ENCODE measurements at regions not wholly inside any gene's neighbourhood (a gene's known extent, or its start where the extent isn't known, plus 50 kb on each side); places are given as distances from the start of the nearest gene placed in this dataset.

- no peak for DNase-seq (ENCODE audit: extremely low spot score)
- H3K27ac ChIP-seq (ENCODE audit: low read depth), result no peak overlapping the region
- no peaks in the 10 kb centered on the region for H3K36me3 ChIP-seq (ENCODE audit: insufficient read depth)
- no peaks in the 10 kb centered on the region for H3K4me1 ChIP-seq (ENCODE audit: insufficient read depth)
- H3K4me3 ChIP-seq (ENCODE audit: low read depth, low read length), result no peak overlapping the region
Measured at GRCh38 chr18:29626094-29626493, 1416.4 kb downstream of the DSC3 start.

GRCh38 chr18:29616867-29617266, 1425.7 kb downstream of the DSC3 start:
- Histone ChIP-seq H3K4me3 (ENCODE audit: low read depth, low read length) (no peak overlapping the region), H3K36me3 (ENCODE audit: insufficient read depth) (no peaks in the 10 kb centered on the region), H3K4me1 (ENCODE audit: insufficient read depth) (no peaks in the 10 kb centered on the region), H3K27ac (ENCODE audit: low read depth) (no peak overlapping the region)
- DNase-seq (ENCODE audit: extremely low spot score), result no peak

- Histone ChIP-seq H3K27ac (ENCODE audit: low read depth) (no peak overlapping the region), H3K4me3 (ENCODE audit: low read depth, low read length) (no peak overlapping the region), H3K4me1 (ENCODE audit: insufficient read depth) (no peaks in the 10 kb centered on the region), H3K36me3 (ENCODE audit: insufficient read depth) (no peaks in the 10 kb centered on the region)
- no peak for DNase-seq (ENCODE audit: extremely low spot score)
Measured at GRCh38 chr18:29608982-29609381, 1432.1 kb upstream of the CDH2 start.

- H3K4me3 ChIP-seq (ENCODE audit: low read depth, low read length), result no peak overlapping the region
- 62% methylated on average over 1 of the region's 1 CpG for WGBS
- H3K4me1 ChIP-seq (ENCODE audit: insufficient read depth), result no peaks in the 10 kb centered on the region
- H3K27ac ChIP-seq (ENCODE audit: low read depth), result no peak overlapping the region
- no peak for DNase-seq (ENCODE audit: extremely low spot score)
- H3K36me3 ChIP-seq (ENCODE audit: insufficient read depth), result no peaks in the 10 kb centered on the region
Measured at GRCh38 chr18:29605365-29605764, 1428.4 kb upstream of the CDH2 start.

- 94% methylated on average over 5 of the region's 5 CpGs for WGBS
Measured at GRCh38 chr18:29596959-29597358, 1420.0 kb upstream of the CDH2 start.

GRCh38 chr18:29594493-29594892, 1417.6 kb upstream of the CDH2 start:
- WGBS, result 95% methylated on average over 2 of the region's 2 CpGs

More at GRCh38 chr18:29596959-29597358, 1420.0 kb upstream of the CDH2 start:
- Histone ChIP-seq H3K36me3 (ENCODE audit: insufficient read depth) (no peaks in the 10 kb centered on the region), H3K27ac (ENCODE audit: low read depth) (no peak overlapping the region), H3K4me1 (ENCODE audit: insufficient read depth) (no peaks in the 10 kb centered on the region), H3K4me3 (ENCODE audit: low read depth, low read length) (no peak overlapping the region)
- no peak for DNase-seq (ENCODE audit: extremely low spot score)

GRCh38 chr18:29588446-29589100, 1411.6 kb upstream of the CDH2 start:
- 82% methylated on average over 17 of the region's 17 CpGs for WGBS
- no peak for DNase-seq (ENCODE audit: extremely low spot score)
- H3K4me1 ChIP-seq (ENCODE audit: insufficient read depth), result no peaks in the 10 kb centered on the region

More at GRCh38 chr18:29594493-29594892, 1417.6 kb upstream of the CDH2 start:
- no peak overlapping the region for H3K27ac ChIP-seq (ENCODE audit: low read depth)
- H3K4me3 ChIP-seq (ENCODE audit: low read depth, low read length), result no peak overlapping the region
- no peak for DNase-seq (ENCODE audit: extremely low spot score)
- H3K36me3 ChIP-seq (ENCODE audit: insufficient read depth), result no peaks in the 10 kb centered on the region
- H3K4me1 ChIP-seq (ENCODE audit: insufficient read depth), result no peaks in the 10 kb centered on the region

GRCh38 chr18:29586210-29586609, 1409.3 kb upstream of the CDH2 start:
- WGBS, result 93% methylated on average over 3 of the region's 3 CpGs
- H3K36me3 ChIP-seq (ENCODE audit: insufficient read depth), result no peaks in the 10 kb centered on the region
- no peak overlapping the region for H3K4me3 ChIP-seq (ENCODE audit: low read depth, low read length)
- no peak overlapping the region for H3K27ac ChIP-seq (ENCODE audit: low read depth)
- no peak for DNase-seq (ENCODE audit: extremely low spot score)
- no peaks in the 10 kb centered on the region for H3K4me1 ChIP-seq (ENCODE audit: insufficient read depth)

More at GRCh38 chr18:29588446-29589100, 1411.6 kb upstream of the CDH2 start:
- H3K36me3 ChIP-seq (ENCODE audit: insufficient read depth), result no peaks in the 10 kb centered on the region
- H3K27ac ChIP-seq (ENCODE audit: low read depth), result no peak overlapping the region
- H3K4me3 ChIP-seq (ENCODE audit: low read depth, low read length), result no peak overlapping the region

- Histone ChIP-seq H3K27ac (ENCODE audit: low read depth) (no peak overlapping the region), H3K36me3 (ENCODE audit: insufficient read depth) (no peaks in the 10 kb centered on the region), H3K4me3 (ENCODE audit: low read depth, low read length) (no peak overlapping the region), H3K4me1 (ENCODE audit: insufficient read depth) (no peaks in the 10 kb centered on the region)
- 35% methylated on average over 1 of the region's 1 CpG for WGBS
- no peak for DNase-seq (ENCODE audit: extremely low spot score)
Measured at GRCh38 chr18:29560270-29560669, 1383.3 kb upstream of the CDH2 start.

- Histone ChIP-seq H3K27ac (ENCODE audit: low read depth) (no peak overlapping the region), H3K4me3 (ENCODE audit: low read depth, low read length) (no peak overlapping the region), H3K4me1 (ENCODE audit: insufficient read depth) (no peaks in the 10 kb centered on the region), H3K36me3 (ENCODE audit: insufficient read depth) (no peaks in the 10 kb centered on the region)
- 76% methylated on average over 4 of the region's 4 CpGs for WGBS
- no peak for DNase-seq (ENCODE audit: extremely low spot score)
Measured at GRCh38 chr18:29556070-29556469, 1379.1 kb upstream of the CDH2 start.

- WGBS, result 93% methylated on average over 9 of the region's 9 CpGs
- Histone ChIP-seq H3K36me3 (ENCODE audit: insufficient read depth) (no peaks in the 10 kb centered on the region), H3K4me3 (ENCODE audit: low read depth, low read length) (no peak overlapping the region), H3K4me1 (ENCODE audit: insufficient read depth) (no peaks in the 10 kb centered on the region), H3K27ac (ENCODE audit: low read depth) (no peak overlapping the region)
- no peak for DNase-seq (ENCODE audit: extremely low spot score)
Measured at GRCh38 chr18:29549759-29550158, 1372.8 kb upstream of the CDH2 start.

- no peak for DNase-seq (ENCODE audit: extremely low spot score)
- no peak overlapping the region for H3K27ac ChIP-seq (ENCODE audit: low read depth)
- H3K4me1 ChIP-seq (ENCODE audit: insufficient read depth), result no peaks in the 10 kb centered on the region
- no peaks in the 10 kb centered on the region for H3K36me3 ChIP-seq (ENCODE audit: insufficient read depth)
- H3K4me3 ChIP-seq (ENCODE audit: low read depth, low read length), result no peak overlapping the region
Measured at GRCh38 chr18:29547626-29548025, 1370.7 kb upstream of the CDH2 start.

GRCh38 chr18:29540548-29540947, 1363.6 kb upstream of the CDH2 start:
- WGBS, result 76% methylated on average over 2 of the region's 2 CpGs
- Histone ChIP-seq H3K36me3 (ENCODE audit: insufficient read depth) (no peaks in the 10 kb centered on the region), H3K27ac (ENCODE audit: low read depth) (no peak overlapping the region), H3K4me1 (ENCODE audit: insufficient read depth) (no peaks in the 10 kb centered on the region), H3K4me3 (ENCODE audit: low read depth, low read length) (no peak overlapping the region)
- DNase-seq (ENCODE audit: extremely low spot score), result no peak

- Histone ChIP-seq H3K4me3 (ENCODE audit: low read depth, low read length) (no peak overlapping the region), H3K36me3 (ENCODE audit: insufficient read depth) (no peaks in the 10 kb centered on the region), H3K4me1 (ENCODE audit: insufficient read depth) (no peaks in the 10 kb centered on the region), H3K27ac (ENCODE audit: low read depth) (no peak overlapping the region)
- DNase-seq (ENCODE audit: extremely low spot score), result no peak
Measured at GRCh38 chr18:29531746-29532145, 1354.8 kb upstream of the CDH2 start.

GRCh38 chr18:29523371-29523770, 1346.4 kb upstream of the CDH2 start:
- no peak overlapping the region for H3K4me3 ChIP-seq (ENCODE audit: low read depth, low read length)
- 84% methylated on average over 3 of the region's 3 CpGs for WGBS
- H3K4me1 ChIP-seq (ENCODE audit: insufficient read depth), result no peaks in the 10 kb centered on the region
- DNase-seq (ENCODE audit: extremely low spot score), result no peak
- H3K27ac ChIP-seq (ENCODE audit: low read depth), result no peak overlapping the region
- H3K36me3 ChIP-seq (ENCODE audit: insufficient read depth), result no peaks in the 10 kb centered on the region
